GM18511 (cell line): ENCODE measurements at regions not wholly inside any gene's neighbourhood (a gene's known extent, or its start where the extent isn't known, plus 50 kb on each side); places are given as distances from the start of the nearest gene placed in this dataset.

Experiments
- ATAC-seq: cut with Tn5 transposase; IDR thresholded peaks from one replicate; pipeline ENCODE4 v1.9.1; 2021; ENCODE audit warnings: mild to moderate bottlenecking, moderate library complexity; ENCODE audit not compliant: unreplicated experiment

DNA sequence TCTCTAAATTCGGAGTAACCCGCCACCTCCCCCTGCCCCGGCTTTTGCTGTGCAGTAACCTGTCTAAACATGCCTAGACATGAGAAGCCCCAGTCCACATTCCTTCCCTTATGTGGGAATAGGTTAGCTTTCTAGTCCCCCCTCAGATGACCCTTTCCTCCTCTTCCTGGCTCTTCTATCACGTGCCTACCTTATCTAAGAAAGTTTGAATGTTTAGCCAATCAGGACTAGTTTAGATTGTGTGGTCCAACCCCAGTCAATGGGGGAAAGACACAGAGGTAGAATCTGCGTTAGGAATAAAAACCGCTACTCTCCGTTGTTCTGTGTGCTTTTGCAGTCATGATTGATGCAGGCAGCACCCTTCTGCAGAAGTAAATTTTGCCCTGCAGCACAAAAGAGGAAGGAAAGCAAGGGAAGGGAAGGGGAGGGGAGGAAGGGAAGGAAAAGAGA, 69.0 kb upstream of the CD93 start:
- ATAC-seq: no peak

GRCh38 chr20:23153696-23154341, 67.7 kb upstream of the CD93 start:
- no peak for ATAC-seq

- ATAC-seq: no peak
These were observed 66.8 kb upstream of the CD93 start for GRCh38 chr20:23152902-23153301.

GRCh38 chr20:23152308-23152892, 66.3 kb upstream of the CD93 start:
- ATAC-seq: no peak

- ATAC-seq: no peak
These were observed 65.8 kb upstream of the CD93 start for GRCh38 chr20:23151885-23152284.

- no peak for ATAC-seq
These were observed 65.0 kb upstream of the CD93 start for GRCh38 chr20:23151008-23151703.

- no peak for ATAC-seq
These were observed 64.3 kb upstream of the CD93 start for GRCh38 chr20:23150304-23151007.

- ATAC-seq: no peak
These were observed 63.6 kb upstream of the CD93 start for GRCh38 chr20:23149623-23150279.

GRCh38 chr20:23148731-23149570, 62.8 kb upstream of the CD93 start:
- no peak for ATAC-seq

- peak; percentile 76 for ATAC-seq
These were observed 62.0 kb upstream of the CD93 start for GRCh38 chr20:23147964-23148730.

DNA sequence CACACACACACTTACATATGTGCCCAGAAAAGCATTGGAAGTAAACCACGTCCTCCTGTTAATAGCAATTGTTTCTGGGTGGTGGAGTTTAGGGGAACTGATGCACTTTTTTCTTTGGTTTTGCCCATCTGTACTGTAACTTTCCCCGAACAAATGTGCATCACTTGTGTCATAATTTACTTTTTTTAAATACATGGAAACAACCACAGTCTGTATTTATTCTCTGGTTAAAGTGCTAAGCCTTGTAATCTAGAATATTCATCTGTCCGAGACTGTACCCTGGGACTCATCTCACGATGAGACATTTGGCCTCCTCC, 61.5 kb upstream of the CD93 start:
- no peak for ATAC-seq

DNA sequence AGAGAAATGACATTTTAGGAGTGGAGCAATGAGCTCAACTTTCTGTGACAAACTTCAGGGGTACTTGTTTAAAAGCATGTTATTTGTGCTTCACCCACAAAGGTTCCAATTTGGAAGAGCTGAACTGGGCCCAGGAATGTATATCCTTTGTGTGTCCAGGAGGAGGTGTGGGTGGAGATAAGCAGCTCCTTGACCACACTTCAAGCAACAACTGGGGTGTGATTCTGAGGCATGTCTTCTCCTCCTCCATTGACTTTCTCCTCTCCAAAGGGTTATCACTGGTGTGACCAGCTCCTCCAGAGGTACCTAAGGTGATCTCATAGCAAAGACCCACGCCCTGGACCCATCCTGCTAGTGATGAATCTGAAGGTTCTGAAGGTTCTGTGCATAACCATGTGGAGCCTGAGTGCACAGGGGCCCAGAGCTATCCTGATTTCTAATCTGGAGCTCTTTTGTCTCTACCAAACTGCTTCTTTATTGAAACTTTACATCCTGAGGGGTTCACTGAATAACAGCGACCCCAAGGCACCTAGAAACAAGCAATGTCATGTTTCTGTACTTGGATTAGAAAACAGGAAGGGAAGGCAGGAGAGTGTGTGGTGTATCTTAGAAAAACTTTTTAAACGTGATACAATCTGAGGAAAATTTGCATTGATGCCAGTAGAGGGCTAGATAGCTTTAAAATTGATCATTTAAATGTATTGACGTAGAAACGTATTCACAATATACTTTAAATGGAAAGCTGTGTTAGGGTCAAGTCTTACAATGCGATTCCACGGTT, 60.9 kb upstream of the CD93 start:
- ATAC-seq: no peak

DNA sequence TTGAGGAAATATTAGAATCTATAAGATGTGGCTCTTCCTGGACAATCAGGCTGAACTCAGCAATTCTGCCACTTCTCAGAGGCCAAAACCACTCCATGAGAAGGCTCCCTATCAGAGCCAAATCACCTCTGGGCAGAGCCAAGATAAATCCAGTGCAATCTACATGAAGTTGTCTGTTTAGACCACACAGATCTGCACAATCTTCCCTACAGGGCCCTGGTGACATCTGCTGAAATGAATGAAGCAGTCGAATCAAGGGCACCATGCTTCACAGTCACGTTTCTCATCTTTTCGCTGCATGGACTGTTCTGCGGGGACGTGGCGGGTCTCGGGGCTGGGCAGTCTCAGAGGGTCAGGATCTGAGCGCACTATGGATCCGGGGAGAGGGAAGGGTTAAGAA, 60.1 kb upstream of the CD93 start:
- ATAC-seq: no peak

- ATAC-seq: no peak
These were observed 59.2 kb upstream of the CD93 start for GRCh38 chr20:23145281-23145700.

- no peak for ATAC-seq
These were observed 58.7 kb upstream of the CD93 start for GRCh38 chr20:23144856-23145255.

DNA sequence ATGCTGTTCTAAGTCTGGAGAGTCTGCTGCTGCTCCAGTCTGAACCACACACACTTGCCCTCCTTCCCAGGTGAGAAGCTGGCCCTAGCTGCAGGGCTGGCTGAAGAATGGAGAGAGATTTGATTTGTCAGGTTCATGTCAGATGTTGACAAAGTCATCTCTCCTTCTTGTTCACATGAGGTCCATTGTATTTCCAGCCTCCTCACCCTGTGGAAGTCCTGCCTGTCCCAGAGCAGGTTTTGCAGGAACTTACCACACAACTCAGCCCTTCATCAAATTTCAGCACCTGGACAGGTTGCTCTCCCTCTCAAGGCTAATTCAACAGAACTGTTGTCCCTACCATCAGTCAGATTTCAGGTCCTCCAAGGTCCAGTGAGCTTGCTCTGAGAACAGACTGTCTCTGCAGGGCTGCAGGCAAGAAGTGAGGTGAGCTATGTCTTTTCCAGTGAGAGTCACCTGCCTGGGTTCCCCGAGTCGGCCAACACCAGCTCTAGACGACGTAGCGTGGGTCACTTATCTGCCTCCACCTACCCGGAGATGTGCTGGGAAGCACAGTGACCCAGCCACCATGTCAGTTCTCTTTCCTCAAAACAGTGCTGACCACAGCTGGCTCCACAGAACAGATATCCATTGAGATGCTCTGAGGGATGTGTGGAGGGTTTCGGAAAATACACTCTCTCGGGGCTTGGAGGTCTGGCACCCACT, 58.0 kb upstream of the CD93 start:
- no peak for ATAC-seq

DNA sequence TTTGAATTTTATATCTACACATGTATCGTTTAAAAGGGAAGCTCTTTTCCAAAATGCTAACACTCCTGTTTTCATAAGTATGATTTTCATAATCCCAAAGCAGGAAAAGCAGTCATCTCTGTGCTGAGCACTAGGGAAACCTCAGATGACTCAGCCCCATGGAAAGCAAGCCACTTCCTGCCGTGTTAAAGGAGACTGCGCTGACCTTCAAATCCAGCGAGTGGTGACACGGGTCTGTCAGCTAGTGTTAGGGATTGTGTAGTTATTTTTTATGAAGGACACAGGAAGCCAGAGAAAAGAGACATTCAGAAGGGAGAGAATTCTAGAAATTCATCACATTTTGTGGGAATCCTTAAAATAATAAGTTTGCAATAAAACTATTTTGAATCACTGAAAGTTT, 57.0 kb upstream of the CD93 start:
- peak; percentile 37 for ATAC-seq
